Endothelial cell of umbilical vein (primary cell): ENCODE measurements at regions not wholly inside any gene's neighbourhood (a gene's known extent, or its start where the extent isn't known, plus 50 kb on each side); places are given as distances from the start of the nearest gene placed in this dataset.

Experiments used
- BruUV-seq: library from RNA; stranded (reverse); fragments of 400-500 nt; replicated peaks from 2 replicates; lab custom pipeline; 2021; lab: Mats Ljungman, UMichigan
- CTCF ChIA-PET: fragments of 300-600, 350-600 bp; sonication (Branson Sonifier 250); formaldehyde crosslinking; loops from one replicate; lab custom pipeline; 2021; ENCODE audit warnings: antibody characterized with exemption, inconsistent platforms; lab: Charles Lee
- POLR2A ChIA-PET: fragments of 300-600, 350-600 bp; sonication (Branson Sonifier 250); formaldehyde crosslinking; loops from one replicate; lab custom pipeline; 2021; ENCODE audit warnings: antibody characterized with exemption, inconsistent platforms; lab: Charles Lee
- DNase-seq: peaks from one replicate; pipeline ENCODE4 v3.0.0-alpha.2; 2011; ENCODE audit warnings: low read depth, low spot score
- FAIRE-seq: peaks from 2 replicates; lab custom pipeline; 2011; peaks lifted over from hg19 to GRCh38; lab: Jason Lieb, UNC
- H2AFZ ChIP-seq: 2 replicates; pipeline ENCODE4 v1.6.0; 2012; ENCODE audit warnings: low read depth, low read length, control low read depth, inconsistent platforms
- H3K27ac ChIP-seq: 2 replicates; pipeline ENCODE4 v1.5.1; 2011; ENCODE audit warnings: low read depth, mild to moderate bottlenecking, control low read depth, low read length, moderate library complexity; ENCODE audit not compliant: insufficient read depth
- H3K27me3 ChIP-seq, 2 experiments: 2 replicates each; pipeline versions ENCODE4 v1.6.0 to v1.6.1; 2011; ENCODE audit warnings: low read length in 2 of 2, mixed read lengths in 1 of 2; ENCODE audit not compliant: control insufficient read depth in 2 of 2, insufficient read depth in 2 of 2
- H3K36me3 ChIP-seq, 2 experiments: 2 replicates in 1 of 2; 3 replicates in 1 of 2; pipeline ENCODE4 v1.5.1; 2011; ENCODE audit warnings: low read length in 2 of 2, mild to moderate bottlenecking in 1 of 2, moderate library complexity in 1 of 2; ENCODE audit not compliant: control insufficient read depth in 2 of 2, insufficient read depth in 2 of 2; ENCODE audit errors: extremely low read depth in 1 of 2
- H3K4me1 ChIP-seq: 3 replicates; pipeline ENCODE4 v1.5.1; 2011; ENCODE audit warnings: mild to moderate bottlenecking, low read length; ENCODE audit not compliant: control insufficient read depth, insufficient read depth; ENCODE audit errors: extremely low read depth
- H3K4me2 ChIP-seq: 2 replicates; pipeline ENCODE4 v1.6.1; 2011; ENCODE audit warnings: low read length, control low read depth, mixed read lengths; ENCODE audit not compliant: insufficient read depth
- H3K4me3 ChIP-seq, 3 experiments: fragments of 200-600 bp in 1 of 3; sonication (generic), shearing (Covaris generic) in 1 of 3; replicated peaks in 1 of 3; 2 replicates each; pipeline ENCODE4 v1.5.1; 2011 to 2016; ENCODE audit warnings: control low read depth in 3 of 3, low read length in 3 of 3, mild to moderate bottlenecking in 2 of 3, inconsistent platforms in 1 of 3, low read depth in 1 of 3, moderate library complexity in 1 of 3; ENCODE audit not compliant: insufficient read depth in 1 of 3
- H3K79me2 ChIP-seq: 2 replicates; pipeline ENCODE4 v1.6.0; 2012; ENCODE audit warnings: low read length, inconsistent platforms; ENCODE audit not compliant: control insufficient read depth, insufficient read depth
- H3K9ac ChIP-seq: replicated peaks from 2 replicates; pipeline ENCODE3; 2011; ENCODE audit warnings: low read length, control low read depth; ENCODE audit not compliant: insufficient read depth; ENCODE audit errors: extremely low read depth
- H3K9me1 ChIP-seq: replicated peaks from 3 replicates; pipeline ENCODE4 v1.6.0; 2011; ENCODE audit warnings: mild to moderate bottlenecking, low read length; ENCODE audit not compliant: control insufficient read depth, insufficient read depth; ENCODE audit errors: extremely low read depth
- H3K9me3 ChIP-seq: replicated peaks from 2 replicates; pipeline ENCODE4 v1.5.1; 2012; ENCODE audit warnings: low read length, inconsistent platforms; ENCODE audit not compliant: control insufficient read depth, insufficient read depth
- H4K20me1 ChIP-seq: replicated peaks from 2 replicates; pipeline ENCODE3; 2011; ENCODE audit warnings: mild to moderate bottlenecking, low read length; ENCODE audit not compliant: control insufficient read depth, insufficient read depth; ENCODE audit errors: extremely low read depth
- CTCF ChIP-seq, 2 donors: IDR thresholded peaks; 1 replicate in 1 of 2; 2 replicates in 1 of 2; pipeline ENCODE4 v1.5.1; 2011; ENCODE audit warnings: low read length in 2 of 2, mild to moderate bottlenecking in 2 of 2, moderate library complexity in 2 of 2, control low read depth in 1 of 2, inconsistent platforms in 1 of 2, low read depth in 1 of 2; ENCODE audit not compliant: insufficient read depth in 1 of 2; ENCODE audit errors: extremely low read depth in 1 of 2
- EZH2 ChIP-seq: IDR thresholded peaks from 2 replicates; pipeline ENCODE4 v1.6.1; 2012; ENCODE audit warnings: borderline replicate concordance, low read depth, mild to moderate bottlenecking, moderate library complexity, low read length, inconsistent platforms; ENCODE audit not compliant: severe bottlenecking
- GATA2 ChIP-seq: IDR thresholded peaks from 2 replicates; pipeline ENCODE4 v1.7.0; 2011; ENCODE audit warnings: low read depth, mild to moderate bottlenecking, moderate library complexity, mixed read lengths, low read length; ENCODE audit not compliant: insufficient read length, insufficient read depth
- JUN ChIP-seq: IDR thresholded peaks from 2 replicates; pipeline ENCODE4 v1.6.1; 2011; ENCODE audit warnings: borderline replicate concordance, low read depth; ENCODE audit not compliant: insufficient read length, insufficient read depth
- MAX ChIP-seq: IDR thresholded peaks from 2 replicates; pipeline ENCODE4 v1.6.1; 2011; ENCODE audit not compliant: insufficient read depth, insufficient read length
- MYC ChIP-seq: IDR thresholded peaks from one replicate; pipeline ENCODE4 v1.6.1; 2011; ENCODE audit warnings: mild to moderate bottlenecking, low read depth, low read length
- POLR2A ChIP-seq: IDR thresholded peaks from 2 replicates; pipeline ENCODE4 v1.6.1; 2012; ENCODE audit warnings: low read depth, mild to moderate bottlenecking, control low read depth, low read length
- POLR2AphosphoS5 ChIP-seq: IDR thresholded peaks from 2 replicates; pipeline ENCODE4 v1.6.1; 2012; ENCODE audit warnings: low read depth, mild to moderate bottlenecking, control low read depth, low read length, moderate library complexity; ENCODE audit not compliant: insufficient read depth
- dilution Hi-C: fragments of 300-500 bp; cut with MboI; formaldehyde crosslinking; loops from one replicate; pipeline ENCODE4 v1.15.0; 2019; ENCODE audit warnings: low sequenced_read_pairs; ENCODE audit not compliant: extremely low pct_ligation_motif_present
- intact Hi-C: fragments of 100-400 bp; cut with micrococcal nuclease; formaldehyde crosslinking; loops from one replicate; pipeline ENCODE4 v1.10.0; 2022

GRCh38 chr1:99365545-99365944 is 101.3 kb downstream of the PLPPR4 start:
- Histone ChIP-seq H3K27ac (no peak overlapping the region), H3K4me1 (no peaks in the 10 kb centered on the region), H3K9me1 (no peaks in the 10 kb centered on the region), H3K4me2 (no peak overlapping the region), H3K36me3 (no peaks in the 10 kb centered on the region), H3K79me2 (no peaks in the 10 kb centered on the region), H3K27me3 (peaks cover 2 to 7% of the 10 kb centered on the region in 2 experiments), H4K20me1 (no peaks in the 10 kb centered on the region), H2AFZ (no peak overlapping the region), H3K9ac (no peak overlapping the region), H3K4me3 (no peak overlapping the region), H3K9me3 (no peaks in the 10 kb centered on the region)
- BruUV-seq = no TSS peak
- no peak for FAIRE-seq
- ChIA-PET CTCF (no interaction called here), POLR2A (no interaction called here)
- TF ChIP-seq MAX (no peak), GATA2 (no peak), EZH2 (no peak), MYC (no peak), POLR2A (no peak), JUN (no peak), POLR2AphosphoS5 (no peak), CTCF (IDR thresholded peaks at IDR 0.05; ENCODE audit: extremely low read depth in 1 of 2, insufficient read depth in 1 of 2, low read depth in 1 of 2, low read length in 2 of 2) (no peak)
- dilution Hi-C loops = no loop called here
- DNase-seq = no peak
- intact Hi-C loops = no loop called here
